AG09319 (cell line): ENCODE measurements at regions not wholly inside any gene's neighbourhood (a gene's known extent, or its start where the extent isn't known, plus 50 kb on each side); places are given as distances from the start of the nearest gene placed in this dataset.

Source experiments
- DNase-seq: peaks from one replicate; pipeline ENCODE4 v3.0.0-alpha.2; 2010; ENCODE audit warnings: low read depth; ENCODE audit errors: extremely low read depth
- TF ChIP-seq, protein P1 (sequence below): IDR thresholded peaks from 2 replicates; pipeline ENCODE4 v1.5.1; 2011; ENCODE audit warnings: low read depth, mild to moderate bottlenecking, inconsistent platforms, low read length, moderate library complexity

DNA sequence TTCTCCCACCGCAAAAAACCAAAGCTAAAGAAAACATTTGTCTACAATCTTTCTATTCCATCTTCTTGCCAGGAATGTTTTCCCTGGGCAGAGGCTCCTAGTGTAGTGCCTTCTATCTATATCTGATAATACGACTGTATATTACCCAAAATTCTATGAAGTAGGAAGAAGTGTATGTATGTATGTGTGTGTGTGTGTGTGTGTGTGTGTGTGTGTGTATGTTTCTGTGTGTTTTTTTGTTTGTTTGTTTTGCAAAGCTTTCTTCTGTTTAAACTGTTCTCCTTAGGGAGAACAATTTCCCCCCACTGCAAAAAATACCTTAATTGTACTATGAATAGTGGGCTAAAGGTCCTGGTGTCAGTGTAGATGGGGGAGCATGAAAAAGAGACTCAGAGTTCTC, 312.6 kb upstream of the CITED2 start:
- TF ChIP-seq, protein P1, sequence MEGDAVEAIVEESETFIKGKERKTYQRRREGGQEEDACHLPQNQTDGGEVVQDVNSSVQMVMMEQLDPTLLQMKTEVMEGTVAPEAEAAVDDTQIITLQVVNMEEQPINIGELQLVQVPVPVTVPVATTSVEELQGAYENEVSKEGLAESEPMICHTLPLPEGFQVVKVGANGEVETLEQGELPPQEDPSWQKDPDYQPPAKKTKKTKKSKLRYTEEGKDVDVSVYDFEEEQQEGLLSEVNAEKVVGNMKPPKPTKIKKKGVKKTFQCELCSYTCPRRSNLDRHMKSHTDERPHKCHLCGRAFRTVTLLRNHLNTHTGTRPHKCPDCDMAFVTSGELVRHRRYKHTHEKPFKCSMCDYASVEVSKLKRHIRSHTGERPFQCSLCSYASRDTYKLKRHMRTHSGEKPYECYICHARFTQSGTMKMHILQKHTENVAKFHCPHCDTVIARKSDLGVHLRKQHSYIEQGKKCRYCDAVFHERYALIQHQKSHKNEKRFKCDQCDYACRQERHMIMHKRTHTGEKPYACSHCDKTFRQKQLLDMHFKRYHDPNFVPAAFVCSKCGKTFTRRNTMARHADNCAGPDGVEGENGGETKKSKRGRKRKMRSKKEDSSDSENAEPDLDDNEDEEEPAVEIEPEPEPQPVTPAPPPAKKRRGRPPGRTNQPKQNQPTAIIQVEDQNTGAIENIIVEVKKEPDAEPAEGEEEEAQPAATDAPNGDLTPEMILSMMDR = no peak
- no peak for DNase-seq

DNA sequence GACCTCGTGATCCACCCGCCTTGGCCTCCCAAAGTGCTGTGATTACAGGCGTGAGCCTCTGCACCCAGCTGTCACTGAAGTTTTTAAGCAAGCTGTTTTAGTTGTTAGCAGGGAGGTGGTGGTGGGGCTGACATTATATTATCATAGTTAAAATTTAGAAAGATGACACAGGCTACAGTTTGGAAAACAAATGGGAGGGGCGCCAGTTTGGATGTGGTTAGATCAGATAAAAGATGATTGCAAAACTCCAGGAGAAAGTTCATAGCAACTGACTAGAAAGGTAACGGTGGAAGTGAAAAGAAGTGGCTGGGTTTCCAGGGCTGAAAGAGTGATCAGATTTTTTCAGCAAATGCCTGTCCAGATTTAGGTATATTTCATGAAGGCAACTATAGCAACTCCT, 311.9 kb upstream of the CITED2 start:
- DNase-seq = no peak
- TF ChIP-seq, protein P1 = no peak

GRCh38 chr6:139685009-139685408, 310.6 kb upstream of the CITED2 start:
- TF ChIP-seq, protein P1 = no peak

DNA sequence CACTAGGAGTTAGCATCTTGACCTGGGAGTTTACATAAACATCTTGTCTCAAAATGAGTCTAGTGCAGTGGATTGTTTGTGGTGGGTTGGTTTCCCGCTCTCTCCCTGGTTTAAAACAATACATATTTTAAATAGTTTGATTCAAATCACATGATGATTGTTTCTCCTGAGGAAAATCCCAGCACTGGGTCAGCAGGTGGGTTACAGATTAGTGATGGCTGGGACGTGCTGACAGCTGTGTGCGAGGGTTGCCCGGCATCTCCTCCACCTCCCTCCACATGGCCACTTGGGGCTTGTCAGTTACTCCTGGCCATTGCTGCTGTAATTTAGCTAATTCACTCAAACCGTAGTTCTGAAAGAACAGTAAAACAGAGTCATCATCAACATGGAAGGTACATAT, 306.4 kb upstream of the CITED2 start:
- DNase-seq = no peak
- TF ChIP-seq, protein P1 = no peak

More at GRCh38 chr6:139685009-139685408, 310.6 kb upstream of the CITED2 start:
- no peak for DNase-seq

DNA sequence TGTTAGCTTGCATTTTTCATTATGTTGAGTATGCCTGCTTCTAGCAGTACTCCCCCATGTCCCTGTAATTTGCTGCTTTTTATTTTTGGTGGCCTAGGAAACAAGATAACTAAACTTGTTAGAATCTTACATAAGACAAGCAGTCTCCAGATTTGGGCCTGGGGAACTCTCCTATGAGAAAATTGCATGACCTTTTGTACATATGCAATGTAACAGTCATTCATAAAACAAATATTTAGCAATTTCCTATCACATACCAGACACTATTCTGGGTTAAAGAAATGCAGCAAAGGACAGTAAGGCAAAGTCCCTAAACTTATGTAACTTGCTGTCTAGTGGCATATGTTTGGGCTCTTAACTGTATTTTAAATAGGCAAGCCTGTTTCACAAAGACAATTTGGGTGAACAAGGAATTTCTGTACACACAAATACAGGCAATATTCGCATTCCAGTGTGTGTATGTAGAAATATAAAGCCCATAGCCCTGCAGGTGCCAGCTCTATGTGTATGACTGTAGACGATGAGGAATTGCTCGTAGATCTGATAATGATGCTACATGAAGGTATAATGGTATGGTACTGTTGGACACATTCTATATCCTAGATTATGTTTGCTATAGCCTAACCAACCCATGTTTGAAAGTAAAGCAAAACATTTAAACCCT, 305.2 kb upstream of the CITED2 start:
- TF ChIP-seq, protein P1 = no peak
- DNase-seq = peak; percentile 14

DNA sequence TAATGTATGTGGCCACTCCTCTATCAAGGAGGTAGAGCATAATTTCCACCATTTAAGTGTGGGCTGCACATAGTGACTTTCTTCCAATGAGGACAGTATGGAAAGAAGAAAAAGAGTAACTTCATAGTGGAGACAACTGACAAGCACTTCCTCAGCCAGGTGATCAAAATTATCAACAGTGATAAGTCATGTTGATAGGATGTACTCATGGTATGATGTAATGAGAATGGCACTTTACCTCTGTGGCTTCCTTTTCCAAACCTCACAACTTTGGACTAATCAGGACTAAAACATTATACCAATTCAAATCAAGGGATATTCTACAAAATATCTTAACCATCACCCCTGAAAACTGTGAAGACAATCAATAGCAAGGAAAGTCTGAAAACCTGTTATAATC, 302.3 kb upstream of the CITED2 start:
- DNase-seq = no peak
- TF ChIP-seq, protein P1 = no peak

- no peak for DNase-seq
- TF ChIP-seq, protein P1 = no peak
Measured at GRCh38 chr6:139666284-139666683, 291.8 kb upstream of the CITED2 start.
